ENCODE measurements at regions not wholly inside any gene's neighbourhood (a gene's known extent, or its start where the extent isn't known, plus 50 kb on each side); places are given as distances from the start of the nearest gene placed in this dataset.

GRCh38 chr3:70386846-70387245 lies 74.4 kb upstream of the MDFIC2 start:
- no peak overlapping the region for H3K4me2 ChIP-seq

GRCh38 chr3:70386043-70386442 lies 73.6 kb upstream of the MDFIC2 start:
- Histone ChIP-seq H3K4me3 (IDR thresholded peaks at IDR 0.05; ENCODE audit: insufficient read depth, low read depth, low read length) (no peak overlapping the region), H3K4me1 (ENCODE audit: low read depth, poor library complexity, severe bottlenecking) (peaks cover 27% of the 10 kb centered on the region), H3K27ac (no peak overlapping the region)

More at GRCh38 chr3:70386846-70387245, 74.4 kb upstream of the MDFIC2 start:
- no peak overlapping the region for H3K4me3 ChIP-seq (IDR thresholded peaks at IDR 0.05; ENCODE audit: insufficient read depth, low read depth, low read length)
- H3K27ac ChIP-seq, result no peak overlapping the region
- H3K9ac ChIP-seq, result no peak overlapping the region
- H3K79me2 ChIP-seq (ENCODE audit: insufficient read depth, low read depth), result no peaks in the 10 kb centered on the region
- H3K36me3 ChIP-seq (ENCODE audit: insufficient read depth), result no peaks in the 10 kb centered on the region
- H3K27me3 ChIP-seq (ENCODE audit: insufficient read depth, low read depth), result no peaks in the 10 kb centered on the region
- TF ChIP-seq CTCF (conservative IDR thresholded peaks at IDR 0.05; ENCODE audit: low read depth, low read length), result no peak
- H4K20me1 ChIP-seq (ENCODE audit: insufficient read depth), result no peaks in the 10 kb centered on the region
- H2AFZ ChIP-seq (ENCODE audit: low read depth), result no peak overlapping the region
- H3K4me1 ChIP-seq (ENCODE audit: low read depth, poor library complexity, severe bottlenecking), result peaks cover 27% of the 10 kb centered on the region

GRCh38 chr3:70383360-70383831 lies 71.0 kb upstream of the MDFIC2 start:
- Histone ChIP-seq H3K27me3 (ENCODE audit: insufficient read depth, low read depth) (no peaks in the 10 kb centered on the region), H3K4me1 (ENCODE audit: low read depth, poor library complexity, severe bottlenecking) (peaks cover 27% of the 10 kb centered on the region), H3K79me2 (ENCODE audit: insufficient read depth, low read depth) (no peaks in the 10 kb centered on the region), H3K9ac (no peak overlapping the region), H2AFZ (ENCODE audit: low read depth) (peak overlapping the region; percentile 64), H3K4me3 (IDR thresholded peaks at IDR 0.05; ENCODE audit: insufficient read depth, low read depth, low read length) (no peak overlapping the region), H3K4me2 (peak overlapping the region; percentile 71), H3K36me3 (ENCODE audit: insufficient read depth) (no peaks in the 10 kb centered on the region), H3K27ac (peak overlapping the region; percentile 25; the same call in 1 of the 2 replicates), H4K20me1 (ENCODE audit: insufficient read depth) (no peaks in the 10 kb centered on the region)
- TF ChIP-seq CTCF (conservative IDR thresholded peaks at IDR 0.05; ENCODE audit: low read depth, low read length), result no peak

More at GRCh38 chr3:70386043-70386442, 73.6 kb upstream of the MDFIC2 start:
- Histone ChIP-seq H3K79me2 (ENCODE audit: insufficient read depth, low read depth) (no peaks in the 10 kb centered on the region), H3K4me2 (no peak overlapping the region), H2AFZ (ENCODE audit: low read depth) (no peak overlapping the region), H4K20me1 (ENCODE audit: insufficient read depth) (no peaks in the 10 kb centered on the region), H3K27me3 (ENCODE audit: insufficient read depth, low read depth) (no peaks in the 10 kb centered on the region), H3K9ac (no peak overlapping the region), H3K36me3 (ENCODE audit: insufficient read depth) (no peaks in the 10 kb centered on the region)
- TF ChIP-seq CTCF (conservative IDR thresholded peaks at IDR 0.05; ENCODE audit: low read depth, low read length), result no peak

GRCh38 chr3:70374179-70374578 lies 61.7 kb upstream of the MDFIC2 start:
- Histone ChIP-seq H3K27ac (no peak overlapping the region), H3K4me3 (IDR thresholded peaks at IDR 0.05; ENCODE audit: insufficient read depth, low read depth, low read length) (no peak overlapping the region), H3K27me3 (ENCODE audit: insufficient read depth, low read depth) (no peaks in the 10 kb centered on the region), H3K79me2 (ENCODE audit: insufficient read depth, low read depth) (no peaks in the 10 kb centered on the region), H4K20me1 (ENCODE audit: insufficient read depth) (no peaks in the 10 kb centered on the region), H3K36me3 (ENCODE audit: insufficient read depth) (no peaks in the 10 kb centered on the region), H3K9ac (no peak overlapping the region), H3K4me1 (ENCODE audit: low read depth, poor library complexity, severe bottlenecking) (no peaks in the 10 kb centered on the region), H3K4me2 (no peak overlapping the region), H2AFZ (ENCODE audit: low read depth) (no peak overlapping the region)
- TF ChIP-seq CTCF (conservative IDR thresholded peaks at IDR 0.05; ENCODE audit: low read depth, low read length), result no peak
